ENCODE measurements at regions not wholly inside any gene's neighbourhood (a gene's known extent, or its start where the extent isn't known, plus 50 kb on each side); places are given as distances from the start of the nearest gene placed in this dataset.

DNA sequence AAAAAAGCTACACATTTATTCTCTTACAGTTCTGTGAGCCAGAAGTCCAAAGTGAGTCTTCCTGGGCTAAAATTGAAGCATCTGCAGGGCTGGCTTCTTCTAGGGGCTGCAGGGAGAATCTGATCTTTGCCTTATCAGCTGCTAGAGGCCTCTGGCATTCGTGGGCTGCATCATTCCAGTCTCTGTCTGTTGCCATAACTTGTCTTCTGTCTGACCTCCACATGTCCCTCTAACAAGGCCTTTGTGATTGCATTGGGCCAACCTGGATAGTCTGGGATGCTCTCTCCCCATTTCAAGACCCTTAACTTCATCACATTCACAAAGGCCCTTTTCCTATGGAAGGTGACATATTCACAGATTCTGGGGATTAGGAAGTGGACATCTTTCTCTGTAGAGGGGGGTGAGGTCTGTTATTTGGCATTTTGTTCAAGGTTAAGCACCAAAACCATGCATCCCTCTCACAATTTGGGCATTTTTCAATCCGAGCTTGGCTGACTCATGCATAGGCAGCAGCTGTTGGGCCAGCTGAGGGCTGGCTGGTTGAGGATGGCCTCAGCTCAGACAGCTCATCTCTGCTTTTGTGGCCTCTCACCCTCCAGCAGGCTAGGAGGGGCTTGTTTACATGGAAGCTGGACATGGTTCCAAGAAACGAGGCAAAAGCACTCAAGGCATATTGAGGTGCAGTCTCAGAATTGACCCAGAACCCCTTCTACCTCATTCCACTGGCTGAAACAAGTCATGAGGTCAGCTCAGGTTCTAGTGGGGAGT is 116.1 kb upstream of the NXT1 start:
- no peak for TF ChIP-seq CEBPB (IDR thresholded peaks at IDR 0.05; ENCODE audit: low read depth, low read length)
- TF ChIP-seq, protein P1, sequence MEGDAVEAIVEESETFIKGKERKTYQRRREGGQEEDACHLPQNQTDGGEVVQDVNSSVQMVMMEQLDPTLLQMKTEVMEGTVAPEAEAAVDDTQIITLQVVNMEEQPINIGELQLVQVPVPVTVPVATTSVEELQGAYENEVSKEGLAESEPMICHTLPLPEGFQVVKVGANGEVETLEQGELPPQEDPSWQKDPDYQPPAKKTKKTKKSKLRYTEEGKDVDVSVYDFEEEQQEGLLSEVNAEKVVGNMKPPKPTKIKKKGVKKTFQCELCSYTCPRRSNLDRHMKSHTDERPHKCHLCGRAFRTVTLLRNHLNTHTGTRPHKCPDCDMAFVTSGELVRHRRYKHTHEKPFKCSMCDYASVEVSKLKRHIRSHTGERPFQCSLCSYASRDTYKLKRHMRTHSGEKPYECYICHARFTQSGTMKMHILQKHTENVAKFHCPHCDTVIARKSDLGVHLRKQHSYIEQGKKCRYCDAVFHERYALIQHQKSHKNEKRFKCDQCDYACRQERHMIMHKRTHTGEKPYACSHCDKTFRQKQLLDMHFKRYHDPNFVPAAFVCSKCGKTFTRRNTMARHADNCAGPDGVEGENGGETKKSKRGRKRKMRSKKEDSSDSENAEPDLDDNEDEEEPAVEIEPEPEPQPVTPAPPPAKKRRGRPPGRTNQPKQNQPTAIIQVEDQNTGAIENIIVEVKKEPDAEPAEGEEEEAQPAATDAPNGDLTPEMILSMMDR (conservative IDR thresholded peaks at IDR 0.05; ENCODE audit: low read depth, low read length): no peak
- TF ChIP-seq MXI1 (IDR thresholded peaks at IDR 0.05; ENCODE audit: borderline replicate concordance, low read depth, low read length): no peak
- no peak for TF ChIP-seq RCOR1 (IDR thresholded peaks at IDR 0.05; ENCODE audit: insufficient replicate concordance, low read length)
- no peak for TF ChIP-seq NFE2L2 (IDR thresholded peaks at IDR 0.05; ENCODE audit: low read depth, low read length)
- TF ChIP-seq FOS (IDR thresholded peaks at IDR 0.05; ENCODE audit: low read depth, low read length): peak; percentile 28; the same call in 1 of the 2 replicates
- no peak for TF ChIP-seq POLR2A (IDR thresholded peaks at IDR 0.05; ENCODE audit: low read depth, low read length)
- TF ChIP-seq MAZ (IDR thresholded peaks at IDR 0.05; ENCODE audit: borderline replicate concordance, low read depth, low read length): no peak
- no peak for TF ChIP-seq CHD1 (IDR thresholded peaks at IDR 0.05; ENCODE audit: low read depth, low read length)
